Kidney epithelial cell (primary cell): ENCODE measurements at regions not wholly inside any gene's neighbourhood (a gene's known extent, or its start where the extent isn't known, plus 50 kb on each side); places are given as distances from the start of the nearest gene placed in this dataset.

ENCODE experiments used
- DNase-seq: peaks from one replicate; pipeline ENCODE4 v3.0.0-alpha.2; 2010; ENCODE audit warnings: low read depth
- H3K27me3 ChIP-seq: 2 replicates; pipeline ENCODE4 v1.6.0; 2011; ENCODE audit warnings: low read length; ENCODE audit not compliant: control insufficient read depth, insufficient read depth
- H3K36me3 ChIP-seq: 2 replicates; pipeline ENCODE4 v1.5.1; 2011; ENCODE audit warnings: low read length; ENCODE audit not compliant: control insufficient read depth, insufficient read depth
- H3K4me3 ChIP-seq: 2 replicates; pipeline ENCODE4 v1.5.1; 2011; ENCODE audit warnings: low read depth, mild to moderate bottlenecking, control low read depth, low read length
- TF ChIP-seq, protein P1 (sequence below): IDR thresholded peaks from 2 replicates; pipeline ENCODE4 v1.5.1; 2011; ENCODE audit warnings: mild to moderate bottlenecking, moderate library complexity, low read length, control low read depth, inconsistent platforms; ENCODE audit not compliant: insufficient read depth, poor library complexity, severe bottlenecking

DNA sequence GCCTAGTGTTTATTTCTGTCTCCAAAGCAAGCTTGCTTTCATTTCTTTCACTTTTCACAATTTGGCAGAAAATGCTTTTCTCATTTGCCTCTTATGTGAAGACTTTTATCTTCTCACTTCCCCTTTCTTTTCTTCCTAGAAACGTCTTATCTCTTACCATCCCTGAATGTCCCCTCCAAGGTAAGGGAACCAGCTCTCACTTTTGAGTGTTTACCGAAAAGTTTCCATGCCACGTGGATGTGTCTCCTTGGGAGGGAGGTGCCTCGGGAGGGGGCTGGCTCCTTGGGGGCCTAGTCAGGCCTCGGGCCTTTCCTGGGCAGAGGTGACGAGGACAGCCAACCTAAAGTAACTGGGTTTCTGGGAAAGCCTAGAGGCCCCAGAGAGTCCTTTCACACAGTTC is 127.4 kb downstream of the CD24 start:
- Histone ChIP-seq H3K27me3 (no peaks in the 10 kb centered on the region), H3K4me3 (no peak overlapping the region), H3K36me3 (no peaks in the 10 kb centered on the region)
- TF ChIP-seq, protein P1, sequence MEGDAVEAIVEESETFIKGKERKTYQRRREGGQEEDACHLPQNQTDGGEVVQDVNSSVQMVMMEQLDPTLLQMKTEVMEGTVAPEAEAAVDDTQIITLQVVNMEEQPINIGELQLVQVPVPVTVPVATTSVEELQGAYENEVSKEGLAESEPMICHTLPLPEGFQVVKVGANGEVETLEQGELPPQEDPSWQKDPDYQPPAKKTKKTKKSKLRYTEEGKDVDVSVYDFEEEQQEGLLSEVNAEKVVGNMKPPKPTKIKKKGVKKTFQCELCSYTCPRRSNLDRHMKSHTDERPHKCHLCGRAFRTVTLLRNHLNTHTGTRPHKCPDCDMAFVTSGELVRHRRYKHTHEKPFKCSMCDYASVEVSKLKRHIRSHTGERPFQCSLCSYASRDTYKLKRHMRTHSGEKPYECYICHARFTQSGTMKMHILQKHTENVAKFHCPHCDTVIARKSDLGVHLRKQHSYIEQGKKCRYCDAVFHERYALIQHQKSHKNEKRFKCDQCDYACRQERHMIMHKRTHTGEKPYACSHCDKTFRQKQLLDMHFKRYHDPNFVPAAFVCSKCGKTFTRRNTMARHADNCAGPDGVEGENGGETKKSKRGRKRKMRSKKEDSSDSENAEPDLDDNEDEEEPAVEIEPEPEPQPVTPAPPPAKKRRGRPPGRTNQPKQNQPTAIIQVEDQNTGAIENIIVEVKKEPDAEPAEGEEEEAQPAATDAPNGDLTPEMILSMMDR: no peak
- DNase-seq: no peak

DNA sequence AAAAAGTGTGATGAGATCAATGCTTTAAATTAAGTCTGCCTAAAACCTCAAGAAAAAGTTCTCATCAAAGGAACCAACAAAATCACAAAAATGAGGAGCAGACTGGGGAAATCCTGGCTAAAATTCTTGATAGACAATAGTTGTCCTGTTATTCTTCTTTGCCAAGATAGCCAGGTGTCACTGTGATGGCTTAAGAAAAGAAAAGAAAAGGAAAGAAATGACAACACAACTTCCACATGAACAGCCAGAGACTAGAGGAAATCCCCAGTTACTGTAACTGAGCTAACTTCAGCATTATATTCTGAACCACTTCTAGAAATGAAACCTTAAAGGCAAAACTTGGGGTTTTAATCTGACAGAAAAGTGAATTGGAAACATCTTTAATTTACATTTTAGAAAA is 129.6 kb downstream of the CD24 start:
- H3K36me3 ChIP-seq: no peaks in the 10 kb centered on the region
- TF ChIP-seq, protein P1: no peak
- DNase-seq: no peak
- no peaks in the 10 kb centered on the region for H3K27me3 ChIP-seq
- no peak overlapping the region for H3K4me3 ChIP-seq

- TF ChIP-seq, protein P1: no peak
- no peak for DNase-seq
- H3K36me3 ChIP-seq: no peaks in the 10 kb centered on the region
- H3K4me3 ChIP-seq: no peak overlapping the region
- no peaks in the 10 kb centered on the region for H3K27me3 ChIP-seq
Observed at GRCh38 chr6:106832766-106833510, 141.6 kb downstream of the CD24 start.

- no peak overlapping the region for H3K4me3 ChIP-seq
- H3K27me3 ChIP-seq: no peaks in the 10 kb centered on the region
- TF ChIP-seq, protein P1: no peak
- H3K36me3 ChIP-seq: no peaks in the 10 kb centered on the region
- no peak for DNase-seq
Observed at GRCh38 chr6:106830930-106831329, 143.6 kb downstream of the CD24 start.

DNA sequence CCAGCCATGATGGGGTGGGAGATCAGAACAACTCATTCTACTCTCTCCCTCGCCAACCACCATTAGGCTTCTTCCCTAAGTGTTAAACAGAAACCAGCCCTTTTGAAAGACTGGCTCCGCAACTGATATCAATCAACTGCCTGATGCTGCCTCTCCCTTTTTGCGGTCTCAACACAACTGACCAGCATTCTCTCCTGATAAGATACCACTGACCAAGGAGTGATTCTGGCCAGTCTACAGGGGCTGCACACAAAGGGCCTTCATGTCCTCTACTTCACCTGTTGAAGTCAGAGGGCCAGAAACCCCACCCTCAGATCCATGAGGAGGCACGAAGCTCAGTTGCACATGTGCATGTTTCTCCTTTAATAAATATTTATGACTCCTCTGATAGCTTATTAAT is 145.1 kb downstream of the CD24 start:
- TF ChIP-seq, protein P1: no peak
- Histone ChIP-seq H3K36me3 (no peaks in the 10 kb centered on the region), H3K4me3 (no peak overlapping the region), H3K27me3 (no peaks in the 10 kb centered on the region)
- no peak for DNase-seq

- TF ChIP-seq, protein P1: no peak
- DNase-seq: no peak
- Histone ChIP-seq H3K27me3 (no peaks in the 10 kb centered on the region), H3K36me3 (no peaks in the 10 kb centered on the region), H3K4me3 (no peak overlapping the region)
Observed at GRCh38 chr6:106827081-106827480, 147.4 kb downstream of the CD24 start.
